SU-DHL-6 (cell line): ENCODE measurements at regions not wholly inside any gene's neighbourhood (a gene's known extent, or its start where the extent isn't known, plus 50 kb on each side); places are given as distances from the start of the nearest gene placed in this dataset.
"Not testable (repeated sequence)": the region's sequence is repeated elsewhere in the genome, so short reads cannot be mapped to it uniquely, and the experiment has no call there.

ENCODE experiments used
- EZH2phosphoT487 ChIP-seq: fragments of 200-600 bp; sonication (generic), shearing (Covaris generic); conservative IDR thresholded peaks from 2 replicates; pipeline ENCODE4 v1.6.1; 2018; ENCODE audit warnings: mild to moderate bottlenecking, antibody characterized with exemption, low read length, moderate library complexity, mixed read lengths
- TF ChIP-seq, protein P1 (sequence below): fragments of 200-600 bp; sonication (generic); IDR thresholded peaks from one replicate; pipeline ENCODE4 v1.5.1; 2017; ENCODE audit warnings: antibody characterized with exemption, mild to moderate bottlenecking, low read length, moderate library complexity; ENCODE audit not compliant: insufficient read depth, poor library complexity, severe bottlenecking

DNA sequence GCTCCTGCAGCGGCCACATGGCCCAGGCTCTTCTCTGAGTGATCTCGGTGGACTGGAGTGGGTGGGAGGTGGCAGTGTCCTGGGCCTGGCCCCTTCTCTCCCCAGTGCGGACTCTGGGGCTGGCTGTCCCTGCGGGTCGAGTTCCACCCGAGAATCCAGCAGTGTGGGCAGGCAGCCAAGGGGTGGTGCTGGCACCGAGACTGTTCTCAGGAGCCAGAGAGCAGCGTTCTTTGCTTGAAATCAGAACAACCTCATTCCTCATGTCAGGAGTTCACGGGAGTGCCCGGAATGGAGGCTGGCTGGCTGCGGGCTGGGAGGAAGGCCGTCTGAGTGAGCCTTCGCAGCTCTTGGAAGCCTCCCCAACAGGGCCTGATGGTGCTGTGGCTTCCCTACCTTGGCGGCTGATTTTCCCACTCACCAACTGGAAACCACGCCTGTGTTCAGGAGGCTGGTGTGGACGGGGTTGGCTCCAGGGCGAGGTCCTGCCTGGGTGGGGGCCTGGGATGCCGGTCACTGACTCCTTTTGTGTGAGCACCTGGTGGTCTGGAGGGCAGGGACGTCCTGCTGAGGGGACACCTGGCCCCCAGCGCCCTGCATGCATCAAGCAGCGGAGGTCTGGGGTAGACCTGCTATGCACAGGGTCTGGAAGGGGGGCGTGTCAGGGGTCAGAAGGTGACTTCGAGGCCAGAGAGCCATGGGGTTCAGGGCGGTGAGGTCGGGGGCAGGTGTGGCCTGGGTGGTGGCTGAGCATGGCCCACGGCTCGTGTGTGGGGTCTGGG is 137.6 kb downstream of the TMEM121 start:
- TF ChIP-seq, protein P1, sequence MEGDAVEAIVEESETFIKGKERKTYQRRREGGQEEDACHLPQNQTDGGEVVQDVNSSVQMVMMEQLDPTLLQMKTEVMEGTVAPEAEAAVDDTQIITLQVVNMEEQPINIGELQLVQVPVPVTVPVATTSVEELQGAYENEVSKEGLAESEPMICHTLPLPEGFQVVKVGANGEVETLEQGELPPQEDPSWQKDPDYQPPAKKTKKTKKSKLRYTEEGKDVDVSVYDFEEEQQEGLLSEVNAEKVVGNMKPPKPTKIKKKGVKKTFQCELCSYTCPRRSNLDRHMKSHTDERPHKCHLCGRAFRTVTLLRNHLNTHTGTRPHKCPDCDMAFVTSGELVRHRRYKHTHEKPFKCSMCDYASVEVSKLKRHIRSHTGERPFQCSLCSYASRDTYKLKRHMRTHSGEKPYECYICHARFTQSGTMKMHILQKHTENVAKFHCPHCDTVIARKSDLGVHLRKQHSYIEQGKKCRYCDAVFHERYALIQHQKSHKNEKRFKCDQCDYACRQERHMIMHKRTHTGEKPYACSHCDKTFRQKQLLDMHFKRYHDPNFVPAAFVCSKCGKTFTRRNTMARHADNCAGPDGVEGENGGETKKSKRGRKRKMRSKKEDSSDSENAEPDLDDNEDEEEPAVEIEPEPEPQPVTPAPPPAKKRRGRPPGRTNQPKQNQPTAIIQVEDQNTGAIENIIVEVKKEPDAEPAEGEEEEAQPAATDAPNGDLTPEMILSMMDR = not testable (repeated sequence)
- TF ChIP-seq EZH2phosphoT487 = not testable (repeated sequence)
